ENCODE measurements at regions not wholly inside any gene's neighbourhood (a gene's known extent, or its start where the extent isn't known, plus 50 kb on each side); places are given as distances from the start of the nearest gene placed in this dataset.

DNA sequence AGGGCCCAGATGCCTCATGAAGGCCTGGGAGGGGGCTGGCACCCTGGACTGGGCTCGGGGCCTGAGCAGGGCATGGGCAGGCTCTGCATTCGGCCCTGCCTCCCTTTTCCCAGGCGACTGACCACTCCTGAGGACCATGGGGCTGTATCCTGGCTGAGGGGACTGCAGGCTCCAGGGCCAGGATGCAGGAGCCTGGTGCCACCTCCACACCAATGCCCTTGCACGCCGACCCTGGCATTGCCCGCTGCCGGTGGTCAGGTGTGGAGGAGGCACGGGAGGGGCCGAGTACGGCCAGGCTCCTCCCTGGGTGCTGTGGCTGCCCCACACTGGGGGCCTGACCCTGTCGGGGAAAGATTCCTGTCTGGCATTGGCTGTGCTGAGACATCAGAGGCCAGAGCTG is 128.9 kb downstream of the SIK1 start:
- ATAC-seq (no peak), DNase-seq (no peak)
- intact Hi-C loops (cut with DNase I): no loop called here
- no peak for TF ChIP-seq CTCF (IDR thresholded peaks at IDR 0.05)
- Histone ChIP-seq H3K27ac (no peak overlapping the region), H3K27me3 (no peaks in the 10 kb centered on the region), H3K9me3 (no peaks in the 10 kb centered on the region), H3K4me3 (no peak overlapping the region), H3K36me3 (no peaks in the 10 kb centered on the region), H3K4me1 (no peaks in the 10 kb centered on the region)

DNA sequence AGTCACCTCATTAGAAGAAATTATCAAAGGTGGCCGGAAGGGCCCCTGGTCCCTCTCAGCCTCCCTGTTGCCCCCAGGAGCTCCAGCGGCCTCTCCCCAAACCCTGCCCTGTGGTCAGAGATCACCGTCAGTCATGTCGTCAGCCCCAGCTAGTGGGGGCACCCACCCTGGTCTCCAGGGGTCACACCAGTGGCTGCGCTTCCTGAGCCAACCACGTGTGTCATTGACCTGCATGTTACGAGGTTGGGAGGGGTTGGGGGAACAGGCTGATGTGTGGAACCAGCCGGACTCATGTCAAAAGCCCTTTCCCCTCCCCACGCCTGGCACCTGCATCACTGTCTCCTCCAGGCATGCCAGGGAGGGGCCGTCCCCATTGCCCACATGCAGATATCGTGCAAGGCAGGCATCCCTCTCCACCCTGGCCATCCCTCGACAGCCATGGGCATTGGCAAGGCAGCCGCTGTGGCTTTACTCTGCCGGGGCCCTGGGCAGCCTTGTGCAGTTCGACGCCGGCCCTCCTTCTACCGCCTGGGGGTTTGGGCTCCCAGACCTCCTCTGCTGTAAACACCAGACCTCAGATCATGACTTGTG is 128.7 kb downstream of the CRYAA start:
- no peaks in the 10 kb centered on the region for H3K27me3 ChIP-seq
- intact Hi-C loops (cut with DNase I): no loop called here
- no peak overlapping the region for H3K4me3 ChIP-seq
- H3K9me3 ChIP-seq: no peaks in the 10 kb centered on the region
- no peak overlapping the region for H3K27ac ChIP-seq
- ATAC-seq: no peak
- DNase-seq: no peak
- TF ChIP-seq CTCF (IDR thresholded peaks at IDR 0.05): no peak
- no peaks in the 10 kb centered on the region for H3K4me1 ChIP-seq
- no peaks in the 10 kb centered on the region for H3K36me3 ChIP-seq

- Histone ChIP-seq H3K36me3 (no peaks in the 10 kb centered on the region), H3K27ac (no peak overlapping the region), H3K9me3 (no peaks in the 10 kb centered on the region), H3K27me3 (no peaks in the 10 kb centered on the region), H3K4me1 (no peaks in the 10 kb centered on the region), H3K4me3 (no peak overlapping the region)
- ATAC-seq (no peak), DNase-seq (no peak)
- TF ChIP-seq CTCF (IDR thresholded peaks at IDR 0.05): no peak
- intact Hi-C loops (cut with DNase I): no loop called here
These were observed 126.5 kb downstream of the CRYAA start for GRCh38 chr21:43295066-43295958.

- Histone ChIP-seq H3K36me3 (no peaks in the 10 kb centered on the region), H3K4me3 (no peak overlapping the region), H3K4me1 (no peaks in the 10 kb centered on the region), H3K9me3 (peaks cover 0 to 7% of the 10 kb centered on the region in 2 donors), H3K27ac (no peak overlapping the region), H3K27me3 (no peaks in the 10 kb centered on the region)
- no peak for ATAC-seq
- intact Hi-C loops (cut with DNase I): no loop called here
- no peak for DNase-seq
- no peak for TF ChIP-seq CTCF (IDR thresholded peaks at IDR 0.05)
These were observed 125.5 kb downstream of the CRYAA start for GRCh38 chr21:43294194-43294902.

DNA sequence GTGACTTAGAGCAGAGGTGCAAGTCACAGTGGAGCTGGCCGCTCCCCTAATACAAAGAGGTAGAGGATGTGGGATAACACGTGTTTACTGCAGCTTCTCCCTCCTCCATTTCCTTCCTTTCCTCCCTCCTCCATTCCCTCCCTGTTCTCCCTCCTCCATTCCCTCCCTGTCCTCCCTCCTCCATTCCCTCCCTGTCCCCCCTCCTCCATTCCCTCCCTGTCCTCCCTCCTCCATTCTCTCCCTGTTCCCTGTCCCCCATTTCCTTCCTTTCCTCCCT is 124.0 kb downstream of the CRYAA start:
- ATAC-seq: no peak
- TF ChIP-seq CTCF (IDR thresholded peaks at IDR 0.05): no peak
- Histone ChIP-seq H3K36me3 (no peaks in the 10 kb centered on the region), H3K27ac (no peak overlapping the region), H3K9me3 (peaks cover 0 to 10% of the 10 kb centered on the region in 2 donors), H3K27me3 (no peaks in the 10 kb centered on the region), H3K4me3 (no peak overlapping the region), H3K4me1 (no peaks in the 10 kb centered on the region)
- no peak for DNase-seq
- intact Hi-C loops (cut with DNase I): no loop called here

Measured in left lung (tissue), 4 donors.